ENCODE measurements at regions not wholly inside any gene's neighbourhood (a gene's known extent, or its start where the extent isn't known, plus 50 kb on each side); places are given as distances from the start of the nearest gene placed in this dataset.

GRCh38 chr7:35512716-35513115 lies 182.2 kb downstream of the HERPUD2 start:
- H3K27ac Mint-ChIP-seq: no peak overlapping the region
- no peaks in the 10 kb centered on the region for H3K9me3 Mint-ChIP-seq
- no peaks in the 10 kb centered on the region for H3K4me1 Mint-ChIP-seq (ENCODE audit: unreplicated experiment)
- no peaks in the 10 kb centered on the region for H3K36me3 Mint-ChIP-seq
- TF ChIP-seq CTCF (conservative IDR thresholded peaks at IDR 0.05): no peak
- peaks cover 18% of the 10 kb centered on the region for H3K27me3 Mint-ChIP-seq
- no peak overlapping the region for H3K4me3 Mint-ChIP-seq
- no peak for DNase-seq (ENCODE audit: extremely low spot score, unreplicated experiment)

DNA sequence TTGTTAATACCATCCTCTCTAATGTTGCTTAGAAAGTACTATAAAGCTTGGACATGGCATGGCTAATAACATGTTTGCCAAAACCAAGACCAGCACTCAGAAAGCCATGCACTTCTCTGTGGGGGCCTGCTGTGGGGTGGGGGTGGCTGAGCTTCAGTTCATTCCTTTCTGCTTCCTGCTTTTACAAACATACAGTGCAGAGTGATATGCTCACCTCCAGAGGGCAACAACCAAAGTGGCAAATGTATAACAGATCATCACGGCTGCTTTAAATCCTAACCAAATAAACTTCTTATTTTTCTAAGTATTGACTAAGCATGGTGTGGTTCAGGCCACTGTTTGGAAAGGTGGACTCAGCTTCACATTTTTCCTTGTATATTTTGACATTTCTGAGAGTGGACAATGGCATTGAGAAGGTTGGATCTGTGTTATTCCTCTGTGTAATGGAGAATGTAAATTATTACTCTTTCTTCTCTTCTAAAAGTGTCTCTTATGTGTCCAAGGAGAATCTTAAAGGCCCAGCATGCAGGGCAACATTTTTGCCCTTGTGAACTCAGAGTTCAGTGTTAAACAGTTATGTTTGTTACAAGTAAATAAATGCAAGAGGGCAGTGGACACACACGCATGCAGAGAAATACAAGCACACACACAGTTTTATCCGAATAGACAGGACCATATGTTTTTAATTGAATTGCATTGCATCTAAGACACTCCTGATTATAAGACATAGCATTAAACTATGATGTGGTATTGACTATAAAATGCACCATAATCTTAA lies 186.1 kb downstream of the HERPUD2 start:
- H3K9me3 Mint-ChIP-seq: no peaks in the 10 kb centered on the region
- DNase-seq (ENCODE audit: extremely low spot score, unreplicated experiment): no peak
- peaks cover 5% of the 10 kb centered on the region for H3K4me1 Mint-ChIP-seq (ENCODE audit: unreplicated experiment)
- H3K4me3 Mint-ChIP-seq: no peak overlapping the region
- H3K27ac Mint-ChIP-seq: no peak overlapping the region
- H3K27me3 Mint-ChIP-seq: peaks cover 11% of the 10 kb centered on the region
- no peaks in the 10 kb centered on the region for H3K36me3 Mint-ChIP-seq
- no peak for TF ChIP-seq CTCF (conservative IDR thresholded peaks at IDR 0.05)

GRCh38 chr7:35505066-35505465 lies 189.9 kb downstream of the HERPUD2 start:
- Mint-ChIP-seq H3K27ac (no peak overlapping the region), H3K9me3 (no peaks in the 10 kb centered on the region), H3K27me3 (no peaks in the 10 kb centered on the region), H3K36me3 (no peaks in the 10 kb centered on the region), H3K4me3 (no peak overlapping the region), H3K4me1 (ENCODE audit: unreplicated experiment) (peaks cover 5% of the 10 kb centered on the region)
- no peak for DNase-seq (ENCODE audit: extremely low spot score, unreplicated experiment)
- no peak for TF ChIP-seq CTCF (conservative IDR thresholded peaks at IDR 0.05)

- no peak for TF ChIP-seq CTCF (conservative IDR thresholded peaks at IDR 0.05)
- no peak for DNase-seq (ENCODE audit: extremely low spot score, unreplicated experiment)
- Mint-ChIP-seq H3K27ac (no peak overlapping the region), H3K4me3 (no peak overlapping the region), H3K27me3 (no peaks in the 10 kb centered on the region), H3K36me3 (no peaks in the 10 kb centered on the region), H3K4me1 (ENCODE audit: unreplicated experiment) (peaks cover 5% of the 10 kb centered on the region), H3K9me3 (no peaks in the 10 kb centered on the region)
Measured at GRCh38 chr7:35504365-35504764, 190.6 kb downstream of the HERPUD2 start.

GRCh38 chr7:35501681-35502080 lies 193.3 kb downstream of the HERPUD2 start:
- H3K4me3 Mint-ChIP-seq: no peak overlapping the region
- no peaks in the 10 kb centered on the region for H3K36me3 Mint-ChIP-seq
- peaks cover 7% of the 10 kb centered on the region for H3K27me3 Mint-ChIP-seq
- TF ChIP-seq CTCF (conservative IDR thresholded peaks at IDR 0.05): no peak
- H3K9me3 Mint-ChIP-seq: no peaks in the 10 kb centered on the region
- H3K27ac Mint-ChIP-seq: no peak overlapping the region
- no peak for DNase-seq (ENCODE audit: extremely low spot score, unreplicated experiment)
- peaks cover 5% of the 10 kb centered on the region for H3K4me1 Mint-ChIP-seq (ENCODE audit: unreplicated experiment)

Measured in type B pancreatic cell (in vitro differentiated cells).